ENCODE measurements at regions not wholly inside any gene's neighbourhood (a gene's known extent, or its start where the extent isn't known, plus 50 kb on each side); places are given as distances from the start of the nearest gene placed in this dataset.
A peak's percentile ranks its signal among the peaks of the same experiment; 100 is the strongest.

DNA sequence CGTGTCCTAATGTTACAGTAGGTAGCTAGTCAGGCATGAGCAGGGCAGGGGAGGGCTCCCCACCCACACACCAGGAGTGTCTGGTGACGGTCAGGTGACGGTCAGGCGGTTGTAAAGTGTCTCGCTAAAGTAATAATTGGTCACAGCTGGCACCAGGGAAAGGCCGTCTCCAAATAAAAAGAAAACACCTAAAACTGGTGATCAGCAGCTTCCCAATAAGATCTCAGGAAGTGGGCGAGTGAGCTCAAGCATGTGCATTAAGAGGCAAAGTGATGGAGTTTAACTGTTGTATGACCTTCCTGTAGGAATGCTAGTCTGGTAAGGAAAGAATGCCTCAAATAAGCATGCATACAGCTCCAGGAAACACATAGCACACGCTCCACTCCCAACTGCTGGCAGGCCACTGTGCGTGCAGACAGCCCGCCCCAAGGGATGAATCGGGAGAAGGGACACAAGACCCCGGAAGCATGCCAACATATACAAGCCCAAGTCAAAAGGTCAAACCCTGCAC, 177.1 kb downstream of the RNF144A start:
- BruUV-seq (replicated peaks) = no TSS peak
- ATAC-seq = no peak
- Histone ChIP-seq H3K9me2 (ENCODE audit: insufficient read depth) (no peaks in the 10 kb centered on the region), H4K20me1 (ENCODE audit: insufficient read depth) (no peaks in the 10 kb centered on the region), H3K4me1 (ENCODE audit: control insufficient read depth in 1 of 2, insufficient read depth in 2 of 2, low read length in 2 of 2) (peaks cover 5 to 9% of the 10 kb centered on the region in 2 experiments), H3K27me3 (ENCODE audit: insufficient read depth, low read length) (no peaks in the 10 kb centered on the region), H3K4me3 (replicated peaks in 1 of 2; ENCODE audit: low read depth in 1 of 2, low read length in 2 of 2) (no peak overlapping the region), H3K36me3 (ENCODE audit: control insufficient read depth in 1 of 2, insufficient read depth in 2 of 2, low read length in 2 of 2) (no peaks in the 10 kb centered on the region), H3K27ac (ENCODE audit: low read depth, low read length) (no peak overlapping the region), H3K9me3 (ENCODE audit: control insufficient read depth in 1 of 2, insufficient read depth in 1 of 2, low read depth in 1 of 2, low read length in 2 of 2) (no peaks in the 10 kb centered on the region), H2AFZ (ENCODE audit: low read depth, low read length, poor library complexity, severe bottlenecking) (no peak overlapping the region), H3K79me2 (ENCODE audit: insufficient read depth, low read length) (no peaks in the 10 kb centered on the region), H3K9ac (ENCODE audit: low read length) (no peak overlapping the region), H3K4me2 (ENCODE audit: low read length) (no peak overlapping the region)
- POLR2A ChIA-PET = no interaction called here
- RAD21 ChIA-PET (ENCODE audit: low non-redundant PET in 1 of 2, low total read pairs in 2 of 2, uncharacterized antibody in 2 of 2, unreplicated experiment in 2 of 2) = no interaction called here
- intact Hi-C loops (cut with micrococcal nuclease) = no loop called here
- TF ChIP-seq CEBPB (IDR thresholded peaks at IDR 0.05; ENCODE audit: low read depth) (no peak), RAD21 (IDR thresholded peaks at IDR 0.05; ENCODE audit: low read depth) (no peak), POLR2A (IDR thresholded peaks at IDR 0.05; ENCODE audit: borderline replicate concordance, extremely low read depth, insufficient read depth, insufficient read length) (no peak), EGR1 (IDR thresholded peaks at IDR 0.05; ENCODE audit: low read depth) (no peak), FOSL1 (IDR thresholded peaks at IDR 0.05; ENCODE audit: low read depth) (no peak)
- no peak for DNase-seq (ENCODE audit: low read depth, low spot score)
- CTCF ChIA-PET = no interaction called here

DNA sequence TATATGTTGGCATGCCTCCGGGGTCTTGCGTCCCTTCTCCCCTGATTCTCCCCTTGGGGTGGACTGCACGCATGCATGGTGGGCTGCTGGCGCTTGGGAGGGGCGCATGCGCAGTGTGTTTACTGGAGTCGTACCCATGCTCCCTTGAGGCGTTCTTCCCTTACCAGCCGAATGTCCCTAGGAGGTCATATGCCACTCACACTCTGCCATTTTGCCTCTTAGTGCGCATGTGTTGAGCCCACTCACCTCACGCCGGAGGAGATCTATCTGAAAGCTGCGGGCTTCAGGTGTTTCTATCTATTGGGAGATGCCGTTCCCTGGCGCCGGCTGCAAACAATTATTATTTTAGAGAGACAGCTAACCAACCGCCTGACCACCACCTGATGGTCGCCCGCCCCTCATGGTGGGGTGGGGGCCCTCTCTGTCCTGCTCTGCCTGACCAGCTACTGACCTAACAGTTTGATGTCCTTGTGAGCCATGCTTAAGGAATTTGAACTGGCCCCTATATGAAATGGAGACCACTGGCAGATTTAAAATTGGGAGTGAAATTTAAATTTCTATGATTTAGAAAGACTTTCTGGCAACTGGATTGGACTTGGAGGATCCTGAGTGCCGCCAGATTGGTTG, 179.6 kb downstream of the RNF144A start:
- peaks cover 5 to 9% of the 10 kb centered on the region in 2 experiments for H3K4me1 ChIP-seq (ENCODE audit: control insufficient read depth in 1 of 2, insufficient read depth in 2 of 2, low read length in 2 of 2)
- RAD21 ChIA-PET (ENCODE audit: low non-redundant PET in 1 of 2, low total read pairs in 2 of 2, uncharacterized antibody in 2 of 2, unreplicated experiment in 2 of 2) = interaction anchor here in 1 of 2 experiments (1.6 kb wide), 1 partner anchor 15 kb away, joined by 3 read pairs; no protein-coding TSS in a partner anchor
- no TSS peak for BruUV-seq (replicated peaks)
- H3K9ac ChIP-seq (ENCODE audit: low read length) = no peak overlapping the region
- H3K9me2 ChIP-seq (ENCODE audit: insufficient read depth) = no peaks in the 10 kb centered on the region
- no peaks in the 10 kb centered on the region for H3K79me2 ChIP-seq (ENCODE audit: insufficient read depth, low read length)
- intact Hi-C loops (cut with micrococcal nuclease) = loop anchor here (5.0 kb wide), 2 partner anchors 575 to 1585 kb away; partner anchors contain the start of gene ID2
- POLR2A ChIA-PET = no interaction called here
- DNase-seq (ENCODE audit: low read depth, low spot score) (no peak), ATAC-seq (peak; percentile 23)
- no peak overlapping the region for H3K4me3 ChIP-seq (replicated peaks in 1 of 2; ENCODE audit: low read depth in 1 of 2, low read length in 2 of 2)
- peak overlapping the region; percentile 67 for H3K4me2 ChIP-seq (ENCODE audit: low read length)
- CTCF ChIA-PET = interaction anchor here (0.8 to 1.2 kb wide), 3 partner anchors 15 to 1588 kb away, joined by 3 read pairs; no protein-coding TSS in a partner anchor
- H2AFZ ChIP-seq (ENCODE audit: low read depth, low read length, poor library complexity, severe bottlenecking) = peak overlapping the region; percentile 61
- H4K20me1 ChIP-seq (ENCODE audit: insufficient read depth) = no peaks in the 10 kb centered on the region
- H3K36me3 ChIP-seq (ENCODE audit: control insufficient read depth in 1 of 2, insufficient read depth in 2 of 2, low read length in 2 of 2) = no peaks in the 10 kb centered on the region
- H3K27me3 ChIP-seq (ENCODE audit: insufficient read depth, low read length) = no peaks in the 10 kb centered on the region
- H3K27ac ChIP-seq (ENCODE audit: low read depth, low read length) = no peak overlapping the region
- H3K9me3 ChIP-seq (ENCODE audit: control insufficient read depth in 1 of 2, insufficient read depth in 1 of 2, low read depth in 1 of 2, low read length in 2 of 2) = no peaks in the 10 kb centered on the region
- no peak for TF ChIP-seq EZH2 (IDR thresholded peaks at IDR 0.05)
- no peak for TF ChIP-seq EGR1 (IDR thresholded peaks at IDR 0.05; ENCODE audit: low read depth)
- no peak for TF ChIP-seq POLR2AphosphoS5 (IDR thresholded peaks at IDR 0.05; ENCODE audit: low read depth, low read length)
- no peak for TF ChIP-seq FOSL1 (IDR thresholded peaks at IDR 0.05; ENCODE audit: low read depth)
- no peak for TF ChIP-seq ZNF274 (IDR thresholded peaks at IDR 0.05; ENCODE audit: low read depth, low read length)
- no peak for TF ChIP-seq POLR2A (IDR thresholded peaks at IDR 0.05; ENCODE audit: borderline replicate concordance, extremely low read depth, insufficient read depth, insufficient read length)
- TF ChIP-seq, protein P1, sequence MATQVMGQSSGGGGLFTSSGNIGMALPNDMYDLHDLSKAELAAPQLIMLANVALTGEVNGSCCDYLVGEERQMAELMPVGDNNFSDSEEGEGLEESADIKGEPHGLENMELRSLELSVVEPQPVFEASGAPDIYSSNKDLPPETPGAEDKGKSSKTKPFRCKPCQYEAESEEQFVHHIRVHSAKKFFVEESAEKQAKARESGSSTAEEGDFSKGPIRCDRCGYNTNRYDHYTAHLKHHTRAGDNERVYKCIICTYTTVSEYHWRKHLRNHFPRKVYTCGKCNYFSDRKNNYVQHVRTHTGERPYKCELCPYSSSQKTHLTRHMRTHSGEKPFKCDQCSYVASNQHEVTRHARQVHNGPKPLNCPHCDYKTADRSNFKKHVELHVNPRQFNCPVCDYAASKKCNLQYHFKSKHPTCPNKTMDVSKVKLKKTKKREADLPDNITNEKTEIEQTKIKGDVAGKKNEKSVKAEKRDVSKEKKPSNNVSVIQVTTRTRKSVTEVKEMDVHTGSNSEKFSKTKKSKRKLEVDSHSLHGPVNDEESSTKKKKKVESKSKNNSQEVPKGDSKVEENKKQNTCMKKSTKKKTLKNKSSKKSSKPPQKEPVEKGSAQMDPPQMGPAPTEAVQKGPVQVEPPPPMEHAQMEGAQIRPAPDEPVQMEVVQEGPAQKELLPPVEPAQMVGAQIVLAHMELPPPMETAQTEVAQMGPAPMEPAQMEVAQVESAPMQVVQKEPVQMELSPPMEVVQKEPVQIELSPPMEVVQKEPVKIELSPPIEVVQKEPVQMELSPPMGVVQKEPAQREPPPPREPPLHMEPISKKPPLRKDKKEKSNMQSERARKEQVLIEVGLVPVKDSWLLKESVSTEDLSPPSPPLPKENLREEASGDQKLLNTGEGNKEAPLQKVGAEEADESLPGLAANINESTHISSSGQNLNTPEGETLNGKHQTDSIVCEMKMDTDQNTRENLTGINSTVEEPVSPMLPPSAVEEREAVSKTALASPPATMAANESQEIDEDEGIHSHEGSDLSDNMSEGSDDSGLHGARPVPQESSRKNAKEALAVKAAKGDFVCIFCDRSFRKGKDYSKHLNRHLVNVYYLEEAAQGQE (IDR thresholded peaks at IDR 0.05; ENCODE audit: low read depth) = no peak
- no peak for TF ChIP-seq TCF7L2 (IDR thresholded peaks at IDR 0.05; ENCODE audit: borderline replicate concordance, extremely low read depth, insufficient read depth, insufficient read length)
- TF ChIP-seq, protein P2, sequence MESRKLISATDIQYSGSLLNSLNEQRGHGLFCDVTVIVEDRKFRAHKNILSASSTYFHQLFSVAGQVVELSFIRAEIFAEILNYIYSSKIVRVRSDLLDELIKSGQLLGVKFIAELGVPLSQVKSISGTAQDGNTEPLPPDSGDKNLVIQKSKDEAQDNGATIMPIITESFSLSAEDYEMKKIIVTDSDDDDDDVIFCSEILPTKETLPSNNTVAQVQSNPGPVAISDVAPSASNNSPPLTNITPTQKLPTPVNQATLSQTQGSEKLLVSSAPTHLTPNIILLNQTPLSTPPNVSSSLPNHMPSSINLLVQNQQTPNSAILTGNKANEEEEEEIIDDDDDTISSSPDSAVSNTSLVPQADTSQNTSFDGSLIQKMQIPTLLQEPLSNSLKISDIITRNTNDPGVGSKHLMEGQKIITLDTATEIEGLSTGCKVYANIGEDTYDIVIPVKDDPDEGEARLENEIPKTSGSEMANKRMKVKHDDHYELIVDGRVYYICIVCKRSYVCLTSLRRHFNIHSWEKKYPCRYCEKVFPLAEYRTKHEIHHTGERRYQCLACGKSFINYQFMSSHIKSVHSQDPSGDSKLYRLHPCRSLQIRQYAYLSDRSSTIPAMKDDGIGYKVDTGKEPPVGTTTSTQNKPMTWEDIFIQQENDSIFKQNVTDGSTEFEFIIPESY (IDR thresholded peaks at IDR 0.05; ENCODE audit: extremely low read depth, insufficient replicate concordance, low read length) = no peak
- no peak for TF ChIP-seq RAD21 (IDR thresholded peaks at IDR 0.05; ENCODE audit: low read depth)
- TF ChIP-seq, protein P3, sequence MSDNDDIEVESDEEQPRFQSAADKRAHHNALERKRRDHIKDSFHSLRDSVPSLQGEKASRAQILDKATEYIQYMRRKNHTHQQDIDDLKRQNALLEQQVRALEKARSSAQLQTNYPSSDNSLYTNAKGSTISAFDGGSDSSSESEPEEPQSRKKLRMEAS (IDR thresholded peaks at IDR 0.05) = no peak
- TF ChIP-seq ELF1 (IDR thresholded peaks at IDR 0.05; ENCODE audit: borderline replicate concordance, low read depth) = no peak
- TF ChIP-seq JUND (IDR thresholded peaks at IDR 0.05) = no peak
